WTC11 (cell line): ENCODE measurements at regions not wholly inside any gene's neighbourhood (a gene's known extent, or its start where the extent isn't known, plus 50 kb on each side); places are given as distances from the start of the nearest gene placed in this dataset.

Experiments
- ATF1 ChIP-seq: sonication (generic); formaldehyde crosslinking; IDR thresholded peaks from 2 replicates; pipeline ENCODE4 v1.8.1; 2023; ENCODE audit warnings: mild to moderate bottlenecking, moderate library complexity, missing genetic modification reagents
- CBFB ChIP-seq: sonication (generic); formaldehyde crosslinking; IDR thresholded peaks from 2 replicates; pipeline ENCODE4 v1.8.1; 2022; ENCODE audit warnings: mild to moderate bottlenecking, low read depth, missing genetic modification reagents
- ETV6 ChIP-seq: sonication (generic); formaldehyde crosslinking; IDR thresholded peaks from 2 replicates; pipeline ENCODE4 v1.8.1; 2022; ENCODE audit warnings: mild to moderate bottlenecking, missing genetic modification reagents
- GTF2I ChIP-seq: fragments of 250-450 bp; sonication (Bioruptor Pico); conservative IDR thresholded peaks from 2 replicates; pipeline ENCODE4 v1.4.0; 2021; ENCODE audit warnings: mild to moderate bottlenecking
- NFYB ChIP-seq: sonication (generic); formaldehyde crosslinking; conservative IDR thresholded peaks from 2 replicates; pipeline ENCODE4 v1.8.0; 2022; ENCODE audit warnings: low read depth, missing genetic modification reagents
- NR1H2 ChIP-seq: sonication (generic); formaldehyde crosslinking; IDR thresholded peaks from 2 replicates; pipeline ENCODE4 v1.9.0; 2021; ENCODE audit warnings: mild to moderate bottlenecking, moderate library complexity, missing genetic modification reagents
- PRRX2 ChIP-seq: fragments of 250-450 bp; sonication (Bioruptor Pico); IDR thresholded peaks from 2 replicates; pipeline ENCODE4 v1.8.0; 2021; ENCODE audit warnings: mild to moderate bottlenecking
- SMAD3 ChIP-seq: sonication (generic); formaldehyde crosslinking; IDR thresholded peaks from 2 replicates; pipeline ENCODE4 v1.8.0; 2022; ENCODE audit warnings: missing genetic modification reagents, mild to moderate bottlenecking, borderline replicate concordance
- SP1 ChIP-seq: sonication (generic); formaldehyde crosslinking; conservative IDR thresholded peaks from 2 replicates; pipeline ENCODE4 v1.8.1; 2022; ENCODE audit warnings: missing genetic modification reagents
- TF ChIP-seq, protein P1 (sequence below): fragments of 200-600 bp; IDR thresholded peaks from 2 replicates; pipeline ENCODE4 v1.8.0; 2022; ENCODE audit warnings: antibody characterized with exemption

DNA sequence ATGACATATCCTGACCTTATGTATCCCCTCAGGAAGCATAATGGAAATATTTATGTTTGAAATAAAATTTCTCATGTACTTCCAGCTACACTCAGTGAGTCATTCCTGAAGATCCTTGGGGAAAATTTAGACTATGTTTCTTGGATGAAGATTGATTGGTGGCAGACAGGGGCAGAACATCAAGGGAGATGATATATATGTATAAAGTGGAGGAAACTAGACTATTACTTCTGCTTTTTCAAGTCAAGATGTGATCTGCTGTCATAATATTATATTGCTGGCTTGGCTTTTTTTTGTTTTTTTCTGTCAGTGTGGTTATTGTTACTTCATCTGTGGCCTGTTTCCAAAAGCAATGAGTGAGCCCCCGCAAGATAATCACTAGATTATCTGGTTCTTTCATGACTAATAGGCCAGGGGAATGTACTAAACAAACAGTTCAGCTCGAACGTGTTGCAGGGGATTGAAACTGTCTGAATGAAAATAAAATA, 87.2 kb upstream of the TNFSF11 start:
- TF ChIP-seq, protein P1, sequence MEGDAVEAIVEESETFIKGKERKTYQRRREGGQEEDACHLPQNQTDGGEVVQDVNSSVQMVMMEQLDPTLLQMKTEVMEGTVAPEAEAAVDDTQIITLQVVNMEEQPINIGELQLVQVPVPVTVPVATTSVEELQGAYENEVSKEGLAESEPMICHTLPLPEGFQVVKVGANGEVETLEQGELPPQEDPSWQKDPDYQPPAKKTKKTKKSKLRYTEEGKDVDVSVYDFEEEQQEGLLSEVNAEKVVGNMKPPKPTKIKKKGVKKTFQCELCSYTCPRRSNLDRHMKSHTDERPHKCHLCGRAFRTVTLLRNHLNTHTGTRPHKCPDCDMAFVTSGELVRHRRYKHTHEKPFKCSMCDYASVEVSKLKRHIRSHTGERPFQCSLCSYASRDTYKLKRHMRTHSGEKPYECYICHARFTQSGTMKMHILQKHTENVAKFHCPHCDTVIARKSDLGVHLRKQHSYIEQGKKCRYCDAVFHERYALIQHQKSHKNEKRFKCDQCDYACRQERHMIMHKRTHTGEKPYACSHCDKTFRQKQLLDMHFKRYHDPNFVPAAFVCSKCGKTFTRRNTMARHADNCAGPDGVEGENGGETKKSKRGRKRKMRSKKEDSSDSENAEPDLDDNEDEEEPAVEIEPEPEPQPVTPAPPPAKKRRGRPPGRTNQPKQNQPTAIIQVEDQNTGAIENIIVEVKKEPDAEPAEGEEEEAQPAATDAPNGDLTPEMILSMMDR: no peak
- TF ChIP-seq CBFB (CRISPR knock-in tag) (no peak), PRRX2 (no peak), NFYB (no peak), ETV6 (CRISPR knock-in tag) (no peak), SP1 (no peak), GTF2I (CRISPR knock-in tag) (no peak), ATF1 (no peak), NR1H2 (CRISPR knock-in tag) (no peak), SMAD3 (CRISPR knock-in tag) (no peak)
